MCF 10A (cell line): ENCODE measurements at regions not wholly inside any gene's neighbourhood (a gene's known extent, or its start where the extent isn't known, plus 50 kb on each side); places are given as distances from the start of the nearest gene placed in this dataset.

Experiments used
- BruUV-seq: library from RNA; stranded (reverse); fragments of 400-500 nt; replicated peaks from 2 replicates; lab custom pipeline; 2021; lab: Mats Ljungman, UMichigan
- CTCF ChIA-PET: fragments of 300-600 bp; sonication (Branson Sonifier 250); formaldehyde crosslinking; extraction: SDS; loops from one replicate; lab custom pipeline; 2021; ENCODE audit warnings: antibody characterized with exemption, inconsistent platforms; lab: Yijun Ruan, JAX
- POLR2A ChIA-PET: fragments of 300-600, 350-650 bp; sonication (Branson Sonifier 250); formaldehyde crosslinking; extraction: SDS; loops from one replicate; lab custom pipeline; 2020; ENCODE audit warnings: antibody characterized with exemption, inconsistent platforms; lab: Yijun Ruan, JAX
- DNase-seq: peaks from one replicate; pipeline ENCODE4 v3.0.0-alpha.2; 2018; ENCODE audit not compliant: unreplicated experiment
- H3K27ac Mint-ChIP-seq: one replicate; pipeline ENCODE4 v1.8.0; 2022; ENCODE audit warnings: mild to moderate bottlenecking, low read depth, mixed read lengths; ENCODE audit not compliant: unreplicated experiment
- H3K27me3 Mint-ChIP-seq: one replicate; pipeline ENCODE4 v1.8.0; 2022; ENCODE audit warnings: mixed read lengths; ENCODE audit not compliant: insufficient read depth, unreplicated experiment
- H3K36me3 Mint-ChIP-seq: one replicate; pipeline ENCODE4 v1.8.0; 2022; ENCODE audit warnings: mild to moderate bottlenecking, moderate library complexity, mixed read lengths; ENCODE audit not compliant: insufficient read depth, unreplicated experiment
- H3K4me1 Mint-ChIP-seq: one replicate; pipeline ENCODE4 v1.8.0; 2022; ENCODE audit warnings: mixed read lengths; ENCODE audit not compliant: insufficient read depth, unreplicated experiment
- H3K4me3 Mint-ChIP-seq: one replicate; pipeline ENCODE4 v1.8.0; 2022; ENCODE audit warnings: mild to moderate bottlenecking, moderate library complexity, mixed read lengths; ENCODE audit not compliant: unreplicated experiment
- H3K9me3 Mint-ChIP-seq: one replicate; pipeline ENCODE4 v1.8.0; 2022; ENCODE audit warnings: mixed read lengths; ENCODE audit not compliant: unreplicated experiment
- intact Hi-C: fragments of 100-400 bp; cut with micrococcal nuclease; formaldehyde crosslinking; loops from 2 replicates; pipeline ENCODE4 v1.14.1; 2022
- TF ChIP-seq, protein P1 (sequence below): fragments of 200-600 bp; IDR thresholded peaks from one replicate; pipeline ENCODE4 v1.8.0; 2022; ENCODE audit warnings: antibody characterized with exemption, mild to moderate bottlenecking; ENCODE audit not compliant: unreplicated experiment

DNA sequence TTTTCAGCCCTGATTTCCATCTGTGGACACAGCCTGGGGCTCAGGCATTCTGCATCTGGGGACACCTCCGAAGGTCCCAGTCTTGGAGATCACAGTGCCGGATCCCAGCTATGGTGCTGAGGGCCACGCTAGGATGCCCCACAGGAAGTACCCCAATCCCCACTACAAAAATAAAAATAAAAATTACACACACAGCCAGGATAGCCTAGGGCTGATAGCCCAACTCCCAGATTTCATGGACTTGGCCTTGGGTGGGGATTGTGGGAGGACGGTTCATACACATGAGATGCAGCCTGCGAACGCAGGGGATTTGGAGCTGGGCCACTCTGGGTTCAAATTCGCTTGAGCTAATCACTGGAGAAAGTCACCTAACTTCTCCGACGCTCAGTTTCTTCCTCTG, 237.7 kb downstream of the BUD13 start:
- DNase-seq = no peak
- Mint-ChIP-seq H3K4me1 (no peaks in the 10 kb centered on the region), H3K36me3 (no peaks in the 10 kb centered on the region), H3K27me3 (peaks cover 49% of the 10 kb centered on the region), H3K27ac (no peak overlapping the region), H3K9me3 (peaks cover 7% of the 10 kb centered on the region), H3K4me3 (no peak overlapping the region)
- ChIA-PET CTCF (interaction anchor here (0.6 to 0.7 kb wide), 2 partner anchors 36 to 85 kb away, joined by 3 read pairs; no protein-coding TSS in a partner anchor), POLR2A (no interaction called here)
- intact Hi-C loops = no loop called here
- TF ChIP-seq, protein P1, sequence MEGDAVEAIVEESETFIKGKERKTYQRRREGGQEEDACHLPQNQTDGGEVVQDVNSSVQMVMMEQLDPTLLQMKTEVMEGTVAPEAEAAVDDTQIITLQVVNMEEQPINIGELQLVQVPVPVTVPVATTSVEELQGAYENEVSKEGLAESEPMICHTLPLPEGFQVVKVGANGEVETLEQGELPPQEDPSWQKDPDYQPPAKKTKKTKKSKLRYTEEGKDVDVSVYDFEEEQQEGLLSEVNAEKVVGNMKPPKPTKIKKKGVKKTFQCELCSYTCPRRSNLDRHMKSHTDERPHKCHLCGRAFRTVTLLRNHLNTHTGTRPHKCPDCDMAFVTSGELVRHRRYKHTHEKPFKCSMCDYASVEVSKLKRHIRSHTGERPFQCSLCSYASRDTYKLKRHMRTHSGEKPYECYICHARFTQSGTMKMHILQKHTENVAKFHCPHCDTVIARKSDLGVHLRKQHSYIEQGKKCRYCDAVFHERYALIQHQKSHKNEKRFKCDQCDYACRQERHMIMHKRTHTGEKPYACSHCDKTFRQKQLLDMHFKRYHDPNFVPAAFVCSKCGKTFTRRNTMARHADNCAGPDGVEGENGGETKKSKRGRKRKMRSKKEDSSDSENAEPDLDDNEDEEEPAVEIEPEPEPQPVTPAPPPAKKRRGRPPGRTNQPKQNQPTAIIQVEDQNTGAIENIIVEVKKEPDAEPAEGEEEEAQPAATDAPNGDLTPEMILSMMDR = no peak
- no TSS peak for BruUV-seq

DNA sequence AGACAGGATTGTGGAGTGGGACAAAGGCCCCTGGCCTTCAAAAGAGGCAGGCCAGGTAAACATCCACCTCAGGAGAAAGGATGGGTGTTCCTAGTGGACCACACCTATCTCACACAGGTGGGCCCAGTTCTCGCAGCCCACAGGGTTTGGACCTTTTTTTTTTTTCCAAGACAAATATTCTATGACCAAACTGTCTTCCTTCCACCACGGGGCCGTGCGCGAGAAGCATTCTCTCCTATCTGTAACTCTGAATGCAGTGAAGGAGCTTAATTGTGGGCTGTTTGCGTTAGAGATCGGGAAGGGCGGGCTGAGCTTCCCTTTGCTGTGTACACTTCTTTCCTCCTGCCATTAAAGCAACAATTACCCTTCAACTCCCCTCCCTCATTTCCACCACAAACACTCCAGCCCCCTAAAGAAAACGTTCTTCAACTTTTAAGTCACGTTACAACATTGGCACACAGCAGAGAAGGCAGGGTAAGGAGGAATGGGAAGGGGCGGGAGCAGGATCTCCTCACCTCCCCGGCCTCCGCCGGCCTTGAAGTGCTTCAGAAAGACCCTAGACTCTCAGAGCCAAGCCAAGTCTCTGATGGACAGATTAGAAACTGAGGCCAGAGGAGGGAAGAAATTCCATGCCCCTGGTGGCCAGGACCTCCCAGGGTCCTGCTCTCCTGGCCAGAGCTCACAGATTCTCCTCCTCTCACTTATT, 238.4 kb downstream of the BUD13 start:
- peaks cover 56% of the 10 kb centered on the region for H3K27me3 Mint-ChIP-seq
- CTCF ChIA-PET = interaction anchor here (0.6 to 0.7 kb wide), 2 partner anchors 35 to 71 kb away, joined by 3 read pairs; no protein-coding TSS in a partner anchor

DNA sequence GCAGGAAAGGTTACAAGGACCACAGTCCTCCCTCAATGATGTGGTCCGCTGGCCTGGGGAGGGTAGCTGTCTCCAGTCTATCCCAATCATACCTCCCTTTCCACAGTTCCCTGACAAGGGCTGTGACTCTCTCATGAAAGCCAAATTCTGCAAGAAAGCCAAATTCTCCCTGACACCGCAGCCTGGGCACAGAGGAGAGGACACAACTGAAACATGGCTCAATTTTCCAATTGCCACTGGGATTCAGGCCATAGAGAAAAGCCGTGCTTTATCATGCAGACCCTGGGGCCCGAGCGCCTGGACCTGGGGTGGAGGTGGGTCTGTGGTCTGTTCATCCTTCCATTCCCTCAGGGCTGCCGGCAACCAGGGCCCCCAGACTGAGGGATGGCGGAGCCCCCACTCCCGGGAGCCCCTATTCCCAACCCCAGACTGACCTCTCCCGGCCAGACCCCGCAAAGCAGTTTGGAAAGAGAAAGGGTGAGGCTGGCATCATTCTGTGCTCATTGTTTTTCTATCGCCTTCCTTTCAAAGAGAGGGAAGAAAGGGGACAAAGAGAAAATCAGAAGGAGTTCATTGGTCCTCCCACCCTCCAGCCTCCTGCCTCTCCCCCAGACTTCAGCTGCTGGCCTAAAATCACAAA, 239.5 kb downstream of the BUD13 start:
- TF ChIP-seq, protein P1 = no peak
- Mint-ChIP-seq H3K4me3 (no peak overlapping the region), H3K36me3 (peaks cover 4% of the 10 kb centered on the region), H3K4me1 (no peaks in the 10 kb centered on the region), H3K27me3 (peaks cover 67% of the 10 kb centered on the region), H3K27ac (no peak overlapping the region), H3K9me3 (peaks cover 7% of the 10 kb centered on the region)
- ChIA-PET POLR2A (no interaction called here), CTCF (no interaction called here)
- no TSS peak for BruUV-seq
- intact Hi-C loops = no loop called here
- no peak for DNase-seq

More for the DNA sequence above, 238.4 kb downstream of the BUD13 start:
- TF ChIP-seq, protein P1 = no peak
- BruUV-seq = no TSS peak
- no peak for DNase-seq
- POLR2A ChIA-PET = no interaction called here
- H3K4me1 Mint-ChIP-seq = no peaks in the 10 kb centered on the region
- H3K4me3 Mint-ChIP-seq = no peak overlapping the region
- intact Hi-C loops = no loop called here
- peaks cover 7% of the 10 kb centered on the region for H3K9me3 Mint-ChIP-seq
- no peak overlapping the region for H3K27ac Mint-ChIP-seq
- H3K36me3 Mint-ChIP-seq = peaks cover 4% of the 10 kb centered on the region

DNA sequence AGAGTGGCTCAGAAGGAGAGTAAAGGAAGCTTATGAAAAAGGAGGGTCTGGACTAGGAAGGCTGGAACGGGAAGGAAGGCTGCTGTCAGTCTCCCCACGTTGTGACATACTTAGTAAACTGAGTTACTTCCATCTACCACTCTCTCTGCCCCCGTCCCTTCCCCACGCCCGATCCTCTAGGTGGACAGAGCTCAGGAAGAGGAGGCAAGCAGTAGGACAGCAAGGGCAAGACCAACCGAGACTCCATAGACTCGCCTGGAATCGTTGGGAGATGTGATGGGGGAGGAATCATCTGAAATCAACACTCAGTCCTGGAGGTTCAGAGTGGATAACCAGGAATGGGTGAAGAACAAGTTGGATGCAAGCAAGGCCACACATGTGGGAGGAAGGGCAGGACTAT, 240.7 kb downstream of the BUD13 start:
- intact Hi-C loops = no loop called here
- Mint-ChIP-seq H3K27me3 (peaks cover 74% of the 10 kb centered on the region), H3K9me3 (peaks cover 7% of the 10 kb centered on the region)

More for the DNA sequence above, 240.7 kb downstream of the BUD13 start:
- Mint-ChIP-seq H3K27ac (no peak overlapping the region), H3K4me3 (no peak overlapping the region), H3K4me1 (no peaks in the 10 kb centered on the region), H3K36me3 (peaks cover 4% of the 10 kb centered on the region)
- BruUV-seq = no TSS peak
- TF ChIP-seq, protein P1 = no peak
- ChIA-PET CTCF (interaction anchor here (0.7 kb wide), 2 partner anchors 33 to 1332 kb away, joined by 3 read pairs; no protein-coding TSS in a partner anchor), POLR2A (interaction anchor here (0.6 kb wide), 1 partner anchor 84 kb away, joined by 3 read pairs; no protein-coding TSS in a partner anchor)
- no peak for DNase-seq
